Stromal cell of bone marrow (primary cell): ENCODE measurements at regions not wholly inside any gene's neighbourhood (a gene's known extent, or its start where the extent isn't known, plus 50 kb on each side); places are given as distances from the start of the nearest gene placed in this dataset.
"Not testable (repeated sequence)": the region's sequence is repeated elsewhere in the genome, so short reads cannot be mapped to it uniquely, and the experiment has no call there.

Source experiments
- DNase-seq: peaks from one replicate; pipeline ENCODE4 v3.0.0-alpha.2; 2012; ENCODE audit warnings: low read depth

DNA sequence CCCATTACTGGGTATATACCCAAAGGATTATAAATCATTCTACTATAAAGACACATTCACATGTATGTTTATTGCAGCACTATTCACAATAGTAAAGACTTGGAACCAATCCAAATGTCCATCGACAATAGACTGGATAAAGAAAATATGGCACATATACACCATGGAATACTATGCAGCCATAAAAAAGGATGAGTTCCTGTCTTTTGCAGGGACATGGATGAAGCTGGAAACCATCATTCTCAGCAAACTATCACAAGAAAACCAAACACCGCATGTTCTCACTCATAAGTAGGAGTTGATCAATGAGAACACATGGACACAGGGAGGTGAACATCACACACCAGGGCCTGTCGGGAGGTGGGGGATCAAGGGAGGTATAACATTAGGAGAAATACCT, 62.2 kb upstream of the FBXL17 start:
- DNase-seq: not testable (repeated sequence)

GRCh38 chr5:108442063-108442651, 60.3 kb upstream of the FBXL17 start:
- DNase-seq: not testable (repeated sequence)

DNA sequence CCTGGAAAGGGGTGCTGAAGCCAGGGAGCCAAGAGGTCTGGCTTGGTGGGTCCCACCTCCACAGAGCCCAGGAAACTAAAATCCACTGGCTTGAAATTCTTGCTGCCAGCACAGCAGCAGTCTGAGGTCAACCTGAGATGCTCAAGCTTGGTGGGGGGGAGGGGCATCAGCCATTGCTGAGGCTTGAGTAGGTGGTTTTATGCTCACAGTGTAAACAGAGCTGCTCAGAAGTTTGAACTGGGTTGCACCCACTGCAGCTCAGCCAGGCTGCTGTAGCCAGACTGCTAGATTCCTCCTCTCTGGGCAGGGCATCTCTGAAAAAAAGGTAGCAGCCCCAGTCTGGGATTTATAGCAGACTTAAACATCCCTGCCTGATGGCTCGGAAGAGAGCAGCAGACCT, 55.5 kb upstream of the FBXL17 start:
- DNase-seq: no peak

GRCh38 chr5:108436696-108437095, 54.8 kb upstream of the FBXL17 start:
- no peak for DNase-seq

GRCh38 chr5:108433600-108433999, 51.7 kb upstream of the FBXL17 start:
- no peak for DNase-seq

DNA sequence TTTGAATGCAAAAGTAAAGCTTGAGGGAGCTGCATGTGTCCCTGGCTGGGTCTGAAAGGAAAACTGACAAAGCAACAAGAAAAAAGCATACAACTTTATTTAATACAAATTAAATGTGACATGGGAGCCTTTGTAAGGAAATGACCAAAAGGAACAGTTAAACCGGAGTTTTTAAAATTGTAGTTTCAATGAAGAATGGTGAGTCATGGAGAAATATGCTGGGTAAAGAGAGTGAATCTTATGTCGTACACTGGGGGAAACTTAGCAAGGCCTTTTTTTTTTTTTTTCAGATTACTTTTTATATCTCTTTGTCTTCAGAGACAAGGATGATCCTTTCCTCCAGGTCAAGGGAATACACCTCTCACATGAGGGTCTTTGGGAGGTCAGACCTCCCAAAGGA, 50.1 kb upstream of the FBXL17 start:
- peak; percentile 29 for DNase-seq
